Bronchial epithelial cell (primary cell): ENCODE measurements at regions not wholly inside any gene's neighbourhood (a gene's known extent, or its start where the extent isn't known, plus 50 kb on each side); places are given as distances from the start of the nearest gene placed in this dataset.

Experiments
- DNase-seq: peaks from one replicate; pipeline ENCODE4 v3.0.0-alpha.2; 2010; ENCODE audit warnings: low read depth
- FAIRE-seq: peaks from 2 replicates; lab custom pipeline; 2011; peaks lifted over from hg19 to GRCh38; lab: Jason Lieb, UNC
- H3K27me3 ChIP-seq: 2 replicates; pipeline ENCODE4 v1.5.1; 2011; ENCODE audit warnings: low read length; ENCODE audit not compliant: control insufficient read depth, insufficient read depth
- H3K36me3 ChIP-seq: 2 replicates; pipeline ENCODE4 v1.5.1; 2011; ENCODE audit warnings: low read length; ENCODE audit not compliant: control insufficient read depth, insufficient read depth
- H3K4me3 ChIP-seq: 2 replicates; pipeline ENCODE4 v1.5.1; 2011; ENCODE audit warnings: mild to moderate bottlenecking, low read depth, low read length, control low read depth
- CTCF ChIP-seq: IDR thresholded peaks from 2 replicates; pipeline ENCODE4 v1.5.1; 2011; ENCODE audit warnings: mild to moderate bottlenecking, moderate library complexity, low read length, control low read depth, inconsistent platforms; ENCODE audit not compliant: insufficient read depth, severe bottlenecking

GRCh38 chr2:186281726-186282125 lies 204.3 kb upstream of the ZC3H15 start:
- peak; percentile 25 for DNase-seq
- no peak for FAIRE-seq
- Histone ChIP-seq H3K4me3 (no peak overlapping the region), H3K27me3 (no peaks in the 10 kb centered on the region), H3K36me3 (no peaks in the 10 kb centered on the region)
- no peak for TF ChIP-seq CTCF

- FAIRE-seq (no peak), DNase-seq (no peak)
- H3K4me3 ChIP-seq: no peak overlapping the region
- H3K27me3 ChIP-seq: no peaks in the 10 kb centered on the region
- no peak for TF ChIP-seq CTCF
- no peaks in the 10 kb centered on the region for H3K36me3 ChIP-seq
These were observed 191.7 kb upstream of the ZC3H15 start for GRCh38 chr2:186294248-186294888.

DNA sequence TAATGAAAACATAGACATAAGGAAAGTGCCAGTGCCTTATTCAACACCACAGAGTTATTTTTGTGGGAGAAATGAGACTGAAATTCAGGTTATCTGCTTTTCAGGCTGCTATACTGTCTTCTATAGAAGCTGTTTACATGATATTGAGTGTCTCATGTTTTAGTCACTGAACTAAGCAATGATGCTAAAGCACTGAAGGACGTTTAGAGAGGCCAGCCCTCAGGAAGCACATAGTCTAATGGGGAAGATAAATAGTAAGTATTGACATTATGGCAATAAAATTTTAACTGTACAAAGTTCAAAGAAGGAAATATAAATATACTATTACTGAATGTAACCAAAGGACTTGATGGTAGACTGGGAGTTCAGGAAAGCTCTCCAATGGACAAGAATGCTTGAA lies 186.4 kb upstream of the ZC3H15 start:
- no peaks in the 10 kb centered on the region for H3K27me3 ChIP-seq
- DNase-seq: no peak
- no peaks in the 10 kb centered on the region for H3K36me3 ChIP-seq
- no peak for FAIRE-seq
- H3K4me3 ChIP-seq: no peak overlapping the region
- TF ChIP-seq CTCF: no peak

DNA sequence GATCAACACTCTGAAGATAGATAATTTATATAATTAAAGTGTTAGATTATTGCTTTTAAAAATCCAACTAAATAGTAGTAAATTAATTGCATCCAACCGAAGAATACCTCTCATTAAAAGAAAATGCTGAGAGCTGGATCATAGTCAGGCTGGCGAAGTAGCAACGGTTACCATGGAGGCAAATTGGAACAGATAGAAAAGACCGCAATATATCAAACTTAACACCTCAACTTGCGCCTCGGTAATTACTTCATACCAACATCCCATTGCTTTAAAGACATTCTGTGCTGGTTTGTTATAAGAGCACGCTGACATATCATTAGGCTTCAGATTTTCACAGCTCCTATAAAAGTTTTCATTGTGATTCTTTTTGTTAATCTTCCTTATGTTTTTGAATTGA lies 183.8 kb upstream of the ZC3H15 start:
- DNase-seq (no peak), FAIRE-seq (no peak)
- H3K4me3 ChIP-seq: no peak overlapping the region
- TF ChIP-seq CTCF: no peak
- H3K36me3 ChIP-seq: no peaks in the 10 kb centered on the region
- H3K27me3 ChIP-seq: no peaks in the 10 kb centered on the region

GRCh38 chr2:186303091-186303490 lies 183.0 kb upstream of the ZC3H15 start:
- Histone ChIP-seq H3K36me3 (no peaks in the 10 kb centered on the region), H3K27me3 (no peaks in the 10 kb centered on the region), H3K4me3 (no peak overlapping the region)
- no peak for TF ChIP-seq CTCF
- FAIRE-seq: no peak
- DNase-seq: peak; percentile 94

- no peak for DNase-seq
- no peak for TF ChIP-seq CTCF
- Histone ChIP-seq H3K4me3 (no peak overlapping the region), H3K36me3 (no peaks in the 10 kb centered on the region), H3K27me3 (no peaks in the 10 kb centered on the region)
- no peak for FAIRE-seq
These were observed 182.0 kb upstream of the ZC3H15 start for GRCh38 chr2:186304064-186304463.
